Stomach (tissue), 4 donors: ENCODE measurements at regions not wholly inside any gene's neighbourhood (a gene's known extent, or its start where the extent isn't known, plus 50 kb on each side); places are given as distances from the start of the nearest gene placed in this dataset.

Source experiments
- CTCF ChIP-seq, 7 experiments: fragments of 450-650 bp in 4 of 7; fragments of 200-600 bp in 3 of 7; sonication (generic) in 3 of 7; IDR thresholded peaks; one replicate each; pipeline ENCODE4 v1.5.1; 2016 to 2019; ENCODE audit warnings: antibody characterized with exemption in 7 of 7, control low read depth in 2 of 7, mild to moderate bottlenecking in 1 of 7
- EP300 ChIP-seq: sonication (generic); formaldehyde crosslinking; IDR thresholded peaks from one replicate; pipeline ENCODE4 v1.6.1; 2017; ENCODE audit warnings: antibody characterized with exemption
- POLR2A ChIP-seq, 4 donors: fragments of 450-650 bp; IDR thresholded peaks; one replicate each; pipeline ENCODE4 v1.6.1; 2016; ENCODE audit warnings: antibody characterized with exemption in 4 of 4, control low read depth in 2 of 4, mild to moderate bottlenecking in 1 of 4, moderate library complexity in 1 of 4
- POLR2AphosphoS5 ChIP-seq, 3 donors: sonication (generic); formaldehyde crosslinking; IDR thresholded peaks; one replicate each; pipeline ENCODE4 v1.6.1; 2016; ENCODE audit warnings: antibody characterized with exemption in 3 of 3

GRCh38 chr21:25179116-25179515 is 428.2 kb downstream of the MRPL39 start:
- no peak for TF ChIP-seq CTCF (IDR thresholded peaks at IDR 0.05)
- no peak for TF ChIP-seq POLR2A (IDR thresholded peaks at IDR 0.05)
- no peak for TF ChIP-seq POLR2AphosphoS5 (IDR thresholded peaks at IDR 0.05)
- TF ChIP-seq EP300 = no peak
